A549 (cell line): ENCODE measurements at regions not wholly inside any gene's neighbourhood (a gene's known extent, or its start where the extent isn't known, plus 50 kb on each side); places are given as distances from the start of the nearest gene placed in this dataset.

Source experiments
- ATAC-seq, 2 experiments: fragments of 200-7000 bp in 1 of 2; fragments of >200 bp in 1 of 2; cut with Nextera tagmentation in 1 of 2; cut with Tn5 transposase in 1 of 2; 3 replicates each; pipeline versions ENCODE4 v1.8.0 to v1.9.1; 2018 to 2020; ENCODE audit warnings: mild to moderate bottlenecking in 1 of 2, moderate library complexity in 1 of 2
- CTCF ChIA-PET: fragments of 300-600 bp; sonication (Branson Sonifier 250); formaldehyde crosslinking; extraction: SDS; loops from one replicate; lab custom pipeline; 2021; ENCODE audit warnings: antibody characterized with exemption, inconsistent platforms; lab: Yijun Ruan, JAX
- POLR2A ChIA-PET: fragments of 350-600 bp; formaldehyde crosslinking; extraction: SDS; loops from one replicate; lab custom pipeline; 2021; ENCODE audit warnings: antibody characterized with exemption, inconsistent platforms; lab: Yijun Ruan, JAX
- DNase-seq, 2 experiments: peaks; one replicate each; pipeline versions ENCODE4 v3.0.0 to v3.0.0-alpha.2; 2011 to 2016; ENCODE audit warnings: low read depth in 1 of 2, low spot score in 1 of 2
- FAIRE-seq: peaks from 2 replicates; lab custom pipeline; 2011; peaks lifted over from hg19 to GRCh38; lab: Jason Lieb, UNC
- H3K27ac ChIP-seq, 2 experiments: fragments of >200 bp; sonication (Bioruptor Twin); formaldehyde crosslinking; 3 replicates each; pipeline ENCODE4 v1.5.1; 2016 to 2017
- H3K4me1 ChIP-seq: fragments of >200 bp; sonication (Bioruptor Twin); formaldehyde crosslinking; 3 replicates; pipeline ENCODE4 v1.6.1; 2016
- H3K4me2 ChIP-seq: fragments of >200 bp; sonication (Bioruptor Twin); formaldehyde crosslinking; 3 replicates; pipeline ENCODE4 v1.6.1; 2016
- H3K4me3 ChIP-seq: fragments of >200 bp; sonication (Bioruptor Twin); formaldehyde crosslinking; 3 replicates; pipeline ENCODE4 v1.5.1; 2016
- H3K9me3 ChIP-seq: fragments of >200 bp; sonication (Bioruptor Twin); formaldehyde crosslinking; 3 replicates; pipeline ENCODE4 v1.6.1; 2016
- CBX2 ChIP-seq: fragments of 200-600 bp; sonication (generic); IDR thresholded peaks from 2 replicates; pipeline ENCODE4 v1.6.1; 2016; ENCODE audit warnings: low read depth, mild to moderate bottlenecking, borderline replicate concordance
- CBX8 ChIP-seq: fragments of 200-600 bp; sonication (generic); IDR thresholded peaks from 2 replicates; pipeline ENCODE4 v1.6.1; 2016
- CEBPB ChIP-seq, 2 experiments: fragments of >200 bp in 1 of 2; sonication (Bioruptor Twin) in 1 of 2; formaldehyde crosslinking in 1 of 2; IDR thresholded peaks; 2 replicates each; pipeline ENCODE4 v1.6.1; 2012 to 2016
- CHD2 ChIP-seq: fragments of 150-350 bp; IDR thresholded peaks from 2 replicates; pipeline ENCODE4 v1.6.1; 2014; ENCODE audit warnings: low read length; ENCODE audit not compliant: partially characterized antibody
- EHF ChIP-seq: fragments of 250-450 bp; sonication (Bioruptor Pico); IDR thresholded peaks from 2 replicates; pipeline ENCODE4 v1.5.0; 2020; ENCODE audit warnings: mild to moderate bottlenecking
- FOSB ChIP-seq: fragments of 250-450 bp; sonication (Bioruptor Pico); IDR thresholded peaks from 2 replicates; pipeline ENCODE4 v1.5.0; 2020; ENCODE audit warnings: mild to moderate bottlenecking, moderate library complexity
- FOXS1 ChIP-seq: fragments of 250-450 bp; sonication (Bioruptor Pico); IDR thresholded peaks from 2 replicates; pipeline ENCODE4 v1.5.0; 2020; ENCODE audit warnings: mild to moderate bottlenecking, moderate library complexity
- HMGXB4 ChIP-seq: fragments of 250-450 bp; sonication (Bioruptor Pico); IDR thresholded peaks from 2 replicates; pipeline ENCODE4 v1.5.0; 2021; ENCODE audit warnings: mild to moderate bottlenecking, moderate library complexity, borderline replicate concordance
- HOXA7 ChIP-seq: fragments of 250-450 bp; sonication (Bioruptor Pico); IDR thresholded peaks from 2 replicates; pipeline ENCODE4 v1.5.0; 2020; ENCODE audit warnings: mild to moderate bottlenecking, moderate library complexity
- HOXB5 ChIP-seq: fragments of 250-450 bp; sonication (Bioruptor Pico); IDR thresholded peaks from 2 replicates; pipeline ENCODE4 v1.5.0; 2020; ENCODE audit warnings: mild to moderate bottlenecking, moderate library complexity
- JUNB ChIP-seq: fragments of >200 bp; sonication (Bioruptor Twin); formaldehyde crosslinking; IDR thresholded peaks from 2 replicates; pipeline ENCODE4 v1.6.1; 2016
- KDM5A ChIP-seq: fragments of 200-600 bp; sonication (generic); IDR thresholded peaks from 2 replicates; pipeline ENCODE4 v1.6.1; 2016; ENCODE audit warnings: antibody characterized with exemption, mild to moderate bottlenecking
- MAZ ChIP-seq: fragments of 150-350 bp; IDR thresholded peaks from 2 replicates; pipeline ENCODE4 v1.6.1; 2014; ENCODE audit warnings: antibody characterized with exemption, low read depth, low read length, borderline replicate concordance
- NFE2L2 ChIP-seq: fragments of 150-350 bp; conservative IDR thresholded peaks from 2 replicates; pipeline ENCODE4 v1.6.1; 2014; ENCODE audit warnings: low read length
- NPAS2 ChIP-seq: fragments of 250-450 bp; sonication (Bioruptor Pico); IDR thresholded peaks from 2 replicates; pipeline ENCODE4 v1.8.0; 2022; ENCODE audit warnings: mild to moderate bottlenecking, moderate library complexity, borderline replicate concordance
- NR3C1 ChIP-seq: fragments of >200 bp; sonication (Bioruptor Twin); formaldehyde crosslinking; IDR thresholded peaks from 3 replicates; pipeline ENCODE4 v1.6.1; 2017
- PHF8 ChIP-seq: fragments of 200-600 bp; sonication (generic); IDR thresholded peaks from 2 replicates; pipeline ENCODE4 v1.6.1; 2016; ENCODE audit warnings: low read depth, mild to moderate bottlenecking, antibody characterized with exemption, moderate library complexity, borderline replicate concordance
- POLR2A ChIP-seq: IDR thresholded peaks from 2 replicates; pipeline ENCODE4 v1.6.1; 2012; ENCODE audit warnings: mild to moderate bottlenecking, low read length
- RAD21 ChIP-seq, 2 experiments: fragments of >200 bp in 1 of 2; sonication (Bioruptor Twin) in 1 of 2; formaldehyde crosslinking in 1 of 2; IDR thresholded peaks in 1 of 2; conservative IDR thresholded peaks in 1 of 2; 2 replicates in 1 of 2; 3 replicates in 1 of 2; pipeline ENCODE4 v1.6.1; 2012 to 2018; ENCODE audit warnings: inconsistent platforms in 1 of 2
- RCOR1 ChIP-seq: fragments of 150-350 bp; IDR thresholded peaks from 2 replicates; pipeline ENCODE4 v1.6.1; 2014; ENCODE audit warnings: antibody characterized with exemption, low read length, low read depth
- SMC3 ChIP-seq: fragments of >200 bp; sonication (Bioruptor Twin); formaldehyde crosslinking; IDR thresholded peaks from 3 replicates; pipeline ENCODE4 v1.6.1; 2018; ENCODE audit warnings: inconsistent platforms
- SREBF2 ChIP-seq: fragments of 450-650 bp; IDR thresholded peaks from 2 replicates; pipeline ENCODE4 v1.6.1; 2014; ENCODE audit warnings: mild to moderate bottlenecking, moderate library complexity
- TP53 ChIP-seq: fragments of 250-450 bp; sonication (Bioruptor Pico); IDR thresholded peaks from 2 replicates; pipeline ENCODE4 v1.5.0; 2021; ENCODE audit warnings: mild to moderate bottlenecking, moderate library complexity
- USF2 ChIP-seq: fragments of 450-650 bp; IDR thresholded peaks from 2 replicates; pipeline ENCODE4 v1.6.1; 2014; ENCODE audit warnings: antibody characterized with exemption
- ZNF302 ChIP-seq: fragments of 250-450 bp; sonication (Bioruptor Pico); IDR thresholded peaks from 2 replicates; pipeline ENCODE4 v1.9.0; 2021; ENCODE audit warnings: inconsistent platforms, mild to moderate bottlenecking, moderate library complexity
- ZSCAN20 ChIP-seq: fragments of 250-450 bp; sonication (Bioruptor Pico); IDR thresholded peaks from 2 replicates; pipeline ENCODE4 v1.8.0; 2022; ENCODE audit warnings: mild to moderate bottlenecking, moderate library complexity
- WGBS: methylation state at CpG from one replicate; pipeline ENCODE4 v1.1.6; 2017; ENCODE audit errors: missing lambda C conversion rate; 5-methylcytosine and 5-hydroxymethylcytosine counted together
- TF ChIP-seq, protein P1 (sequence below): fragments of >200 bp; sonication (Bioruptor Twin); formaldehyde crosslinking; IDR thresholded peaks from 2 replicates; pipeline ENCODE4 v1.6.1; 2016
- TF ChIP-seq, protein P2 (sequence below): fragments of 200-600 bp; sonication (generic); IDR thresholded peaks from 2 replicates; pipeline ENCODE4 v1.6.1; 2016; ENCODE audit warnings: antibody characterized with exemption, mild to moderate bottlenecking, moderate library complexity

- CTCF ChIA-PET, result no interaction called here
- H3K4me2 ChIP-seq, result no peak overlapping the region
- 87% methylated on average over 6 of the region's 6 CpGs for WGBS
- no peak for DNase-seq
- FAIRE-seq, result no peak
- no peak for ATAC-seq
- H3K27ac ChIP-seq, result no peak overlapping the region
- H3K4me1 ChIP-seq, result peaks cover 32% of the 10 kb centered on the region
- TF ChIP-seq ZSCAN20 (CRISPR knock-in tag), result no peak
- no peak for TF ChIP-seq CBX8
- no peak for TF ChIP-seq CBX2
- TF ChIP-seq, protein P1, sequence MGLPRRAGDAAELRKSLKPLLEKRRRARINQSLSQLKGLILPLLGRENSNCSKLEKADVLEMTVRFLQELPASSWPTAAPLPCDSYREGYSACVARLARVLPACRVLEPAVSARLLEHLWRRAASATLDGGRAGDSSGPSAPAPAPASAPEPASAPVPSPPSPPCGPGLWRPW, result no peak
- no peak for TF ChIP-seq USF2
- no peak for TF ChIP-seq NPAS2
- no peak for TF ChIP-seq HOXB5 (CRISPR knock-in tag)
- TF ChIP-seq CHD2, result no peak
- TF ChIP-seq RAD21 (conservative IDR thresholded peaks at IDR 0.05 in 1 of 2, IDR thresholded peaks at IDR 0.05 in 1 of 2), result no peak
- TF ChIP-seq, protein P2, sequence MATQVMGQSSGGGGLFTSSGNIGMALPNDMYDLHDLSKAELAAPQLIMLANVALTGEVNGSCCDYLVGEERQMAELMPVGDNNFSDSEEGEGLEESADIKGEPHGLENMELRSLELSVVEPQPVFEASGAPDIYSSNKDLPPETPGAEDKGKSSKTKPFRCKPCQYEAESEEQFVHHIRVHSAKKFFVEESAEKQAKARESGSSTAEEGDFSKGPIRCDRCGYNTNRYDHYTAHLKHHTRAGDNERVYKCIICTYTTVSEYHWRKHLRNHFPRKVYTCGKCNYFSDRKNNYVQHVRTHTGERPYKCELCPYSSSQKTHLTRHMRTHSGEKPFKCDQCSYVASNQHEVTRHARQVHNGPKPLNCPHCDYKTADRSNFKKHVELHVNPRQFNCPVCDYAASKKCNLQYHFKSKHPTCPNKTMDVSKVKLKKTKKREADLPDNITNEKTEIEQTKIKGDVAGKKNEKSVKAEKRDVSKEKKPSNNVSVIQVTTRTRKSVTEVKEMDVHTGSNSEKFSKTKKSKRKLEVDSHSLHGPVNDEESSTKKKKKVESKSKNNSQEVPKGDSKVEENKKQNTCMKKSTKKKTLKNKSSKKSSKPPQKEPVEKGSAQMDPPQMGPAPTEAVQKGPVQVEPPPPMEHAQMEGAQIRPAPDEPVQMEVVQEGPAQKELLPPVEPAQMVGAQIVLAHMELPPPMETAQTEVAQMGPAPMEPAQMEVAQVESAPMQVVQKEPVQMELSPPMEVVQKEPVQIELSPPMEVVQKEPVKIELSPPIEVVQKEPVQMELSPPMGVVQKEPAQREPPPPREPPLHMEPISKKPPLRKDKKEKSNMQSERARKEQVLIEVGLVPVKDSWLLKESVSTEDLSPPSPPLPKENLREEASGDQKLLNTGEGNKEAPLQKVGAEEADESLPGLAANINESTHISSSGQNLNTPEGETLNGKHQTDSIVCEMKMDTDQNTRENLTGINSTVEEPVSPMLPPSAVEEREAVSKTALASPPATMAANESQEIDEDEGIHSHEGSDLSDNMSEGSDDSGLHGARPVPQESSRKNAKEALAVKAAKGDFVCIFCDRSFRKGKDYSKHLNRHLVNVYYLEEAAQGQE, result no peak
- no peak for TF ChIP-seq FOXS1 (CRISPR knock-in tag)
- TF ChIP-seq SMC3, result no peak
- no peak for TF ChIP-seq HOXA7
- TF ChIP-seq KDM5A, result no peak
- no peak for TF ChIP-seq NFE2L2
- no peak for TF ChIP-seq EHF
- no peak for TF ChIP-seq RCOR1
- TF ChIP-seq HMGXB4, result no peak
- TF ChIP-seq, all 56 proteins: peak for 0
- POLR2A ChIA-PET, result no interaction called here
- H3K4me3 ChIP-seq, result no peak overlapping the region
- H3K9me3 ChIP-seq, result no peaks in the 10 kb centered on the region
Measured at GRCh38 chr1:229073251-229073650, 197.7 kb upstream of the RAB4A start.

DNA sequence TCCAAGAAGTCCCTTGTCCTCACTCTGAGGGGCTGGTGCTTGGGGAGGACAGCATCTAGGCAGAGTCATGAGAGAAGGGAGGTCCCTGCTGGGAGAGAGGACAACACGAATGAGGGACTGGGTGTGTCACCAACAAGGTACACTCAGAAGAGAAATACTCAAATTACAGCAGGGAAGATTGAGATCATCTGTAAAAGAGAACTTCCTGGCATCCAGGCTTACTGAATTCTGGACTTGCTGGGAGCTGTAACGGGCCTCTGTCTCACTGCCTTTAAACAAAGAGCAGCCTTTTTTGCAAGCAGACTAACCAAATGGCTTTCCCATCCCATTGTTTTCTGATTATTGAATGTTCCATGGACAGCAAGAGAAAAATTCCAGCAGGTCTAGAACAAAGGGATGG, 195.7 kb upstream of the RAB4A start:
- FAIRE-seq (no peak), ATAC-seq (no peak), DNase-seq (no peak)
- H3K9me3 ChIP-seq, result no peaks in the 10 kb centered on the region
- H3K4me2 ChIP-seq, result no peak overlapping the region; the same call in 2 of the 3 replicates
- peak overlapping the region in 1 of 2 experiments; percentile 7; a peak in 1 of 6 replicates for H3K27ac ChIP-seq
- TF ChIP-seq TP53 (CRISPR knock-in tag), result no peak
- no peak for TF ChIP-seq JUNB
- TF ChIP-seq ZNF302, result no peak
- TF ChIP-seq POLR2A, result no peak
- TF ChIP-seq CBX2, result no peak
- TF ChIP-seq, protein P1, result no peak
- TF ChIP-seq MAZ, result no peak
- TF ChIP-seq SREBF2, result no peak
- TF ChIP-seq FOXS1 (CRISPR knock-in tag), result no peak
- TF ChIP-seq CEBPB (IDR thresholded peaks at IDR 0.05), result no peak
- no peak for TF ChIP-seq ZSCAN20 (CRISPR knock-in tag)
- TF ChIP-seq NR3C1, result no peak
- no peak for TF ChIP-seq CHD2
- no peak for TF ChIP-seq FOSB (CRISPR knock-in tag)
- TF ChIP-seq PHF8, result no peak
- no peak overlapping the region for H3K4me3 ChIP-seq
- POLR2A ChIA-PET, result no interaction called here
- 32% methylated on average over 2 of the region's 2 CpGs for WGBS
- peaks cover 18% of the 10 kb centered on the region for H3K4me1 ChIP-seq
- CTCF ChIA-PET, result no interaction called here
